ENCODE measurements at regions not wholly inside any gene's neighbourhood (a gene's known extent, or its start where the extent isn't known, plus 50 kb on each side); places are given as distances from the start of the nearest gene placed in this dataset.

- intact Hi-C loops (cut with DNase I, micrococcal nuclease): no loop called here
- ATAC-seq: no peak
- no peak for DNase-seq
These were observed 270.8 kb downstream of the BCL11B start for GRCh38 chr14:99001241-99001640.

GRCh38 chr14:99003646-99004045, 268.4 kb downstream of the BCL11B start:
- ATAC-seq: no peak
- DNase-seq: no peak
- intact Hi-C loops (cut with DNase I, micrococcal nuclease): no loop called here

DNA sequence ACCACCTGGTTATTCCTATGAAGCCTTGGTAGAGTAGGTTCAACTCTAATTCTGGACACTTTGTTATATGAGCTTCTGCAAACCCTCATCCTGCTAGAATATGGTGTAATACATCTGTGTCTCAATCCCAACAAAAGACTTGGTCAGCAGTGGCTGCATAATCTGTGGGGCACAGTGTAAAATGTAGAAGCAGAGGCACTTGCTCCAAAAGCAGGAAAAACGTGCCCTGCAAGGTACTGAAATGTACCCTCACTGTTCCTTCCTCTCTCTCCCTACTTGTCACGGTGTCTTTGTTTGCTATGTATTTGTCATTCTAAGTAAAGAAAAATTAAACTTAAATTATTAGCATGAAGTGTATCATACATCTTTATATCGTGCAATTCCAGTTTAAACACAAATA, 267.9 kb downstream of the BCL11B start:
- ATAC-seq (no peak), DNase-seq (no peak)
- intact Hi-C loops (cut with DNase I, micrococcal nuclease): no loop called here

- DNase-seq (no peak), ATAC-seq (no peak)
- intact Hi-C loops (cut with DNase I, micrococcal nuclease): no loop called here
These were observed 265.7 kb downstream of the BCL11B start for GRCh38 chr14:99006276-99006675.

DNA sequence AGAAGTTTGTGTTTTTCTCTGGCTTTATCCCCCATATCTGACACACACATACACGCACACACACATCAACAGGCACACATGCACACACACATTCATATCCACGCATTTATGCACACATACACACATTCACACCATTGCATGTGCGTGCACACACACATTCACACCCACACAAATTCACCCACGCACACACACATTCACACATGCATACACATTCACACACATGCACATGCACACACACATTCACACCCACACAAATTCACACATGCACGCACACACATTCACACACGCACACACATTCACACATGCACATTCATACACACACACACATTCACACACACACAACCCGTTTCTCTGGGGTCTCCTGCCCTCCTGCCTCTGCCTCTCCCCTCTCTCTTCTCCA, 264.2 kb downstream of the BCL11B start:
- ATAC-seq: no peak

DNA sequence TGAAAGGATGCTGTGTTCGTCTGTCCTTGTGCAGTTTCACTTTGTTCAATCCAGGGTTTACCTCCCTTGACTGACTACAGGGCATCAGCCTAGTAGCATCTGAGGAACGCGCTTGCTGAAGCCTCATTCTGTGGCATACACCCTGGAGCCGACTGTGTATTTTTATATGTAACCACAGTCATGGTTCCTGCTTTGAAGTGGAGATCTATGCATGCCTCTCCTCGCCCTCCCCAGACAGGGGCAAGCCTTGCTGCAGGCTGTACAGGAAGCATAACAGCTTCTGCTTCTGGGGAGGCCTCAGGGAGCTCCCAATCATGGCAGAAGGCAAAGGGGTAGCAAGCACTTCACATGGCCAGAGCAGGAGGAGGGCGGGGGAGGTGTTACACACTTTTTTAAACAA, 262.1 kb downstream of the BCL11B start:
- DNase-seq: no peak
- ATAC-seq: no peak
- intact Hi-C loops (cut with DNase I, micrococcal nuclease): no loop called here

More for the DNA sequence above, 264.2 kb downstream of the BCL11B start:
- no peak for DNase-seq
- intact Hi-C loops (cut with DNase I, micrococcal nuclease): no loop called here

- intact Hi-C loops (cut with DNase I, micrococcal nuclease): no loop called here
- ATAC-seq (no peak), DNase-seq (no peak)
These were observed 260.6 kb downstream of the BCL11B start for GRCh38 chr14:99011385-99011784.

DNA sequence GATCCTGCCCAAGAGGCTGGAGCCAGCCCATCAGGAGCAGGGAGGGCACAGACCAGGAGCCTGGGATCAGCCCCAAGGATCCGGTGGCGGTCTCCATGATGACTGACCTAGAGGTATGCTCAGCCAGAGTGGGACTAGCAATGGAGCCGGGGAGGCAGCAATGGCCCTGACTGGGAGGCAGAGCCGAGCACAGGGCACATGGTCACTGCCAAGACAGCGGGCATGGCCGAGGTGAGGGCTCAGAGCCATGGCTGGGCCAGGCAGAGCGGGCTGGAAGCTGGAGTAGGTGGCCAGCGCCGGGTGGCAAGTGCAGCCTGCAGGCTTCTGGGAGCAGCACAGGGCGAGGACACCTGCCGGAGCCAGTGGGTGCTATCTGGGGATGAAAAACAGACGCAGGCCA, 259.3 kb downstream of the BCL11B start:
- ATAC-seq (no peak), DNase-seq (no peak)
- intact Hi-C loops (cut with DNase I, micrococcal nuclease): no loop called here

DNA sequence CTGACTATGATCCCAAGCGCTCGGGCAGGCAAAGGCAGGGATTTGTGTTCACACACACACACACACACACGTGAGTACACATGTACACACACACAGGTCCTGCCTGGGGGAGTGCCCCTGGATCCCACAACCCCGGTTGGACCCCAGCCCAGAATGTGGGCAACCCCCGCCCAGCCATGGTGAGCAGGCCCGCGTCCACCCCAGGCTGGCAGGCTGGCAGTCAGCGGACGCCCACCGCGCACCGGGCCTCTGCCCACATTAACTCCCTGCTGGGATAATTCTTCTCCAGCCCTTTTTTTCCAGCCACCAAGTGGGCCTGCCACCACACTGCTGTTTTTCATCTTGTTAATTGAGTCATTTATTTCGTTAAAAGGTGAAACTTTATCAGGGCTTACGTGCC, 256.2 kb downstream of the BCL11B start:
- ATAC-seq (no peak), DNase-seq (no peak)
- intact Hi-C loops (cut with DNase I, micrococcal nuclease): no loop called here

DNA sequence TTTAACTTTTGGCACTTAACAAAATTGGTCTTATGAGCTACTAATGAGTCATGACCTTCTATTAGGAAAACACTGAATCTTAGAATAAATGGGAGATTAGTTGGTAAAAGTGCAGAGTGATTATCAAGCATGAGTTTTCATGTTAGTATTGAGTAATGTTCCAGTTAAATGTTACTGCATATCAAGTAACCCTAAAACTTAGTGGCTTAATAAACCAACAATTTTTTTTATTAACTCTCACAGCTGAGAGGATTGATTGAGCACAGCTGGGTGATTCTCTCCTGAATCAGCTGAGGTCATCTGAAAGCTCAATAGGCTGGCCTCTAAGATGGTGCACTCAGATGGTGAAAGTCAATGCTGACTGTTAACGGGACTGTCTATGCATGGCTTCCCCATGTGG, 248.6 kb downstream of the BCL11B start:
- intact Hi-C loops (cut with DNase I, micrococcal nuclease): no loop called here
- DNase-seq (no peak), ATAC-seq (no peak)

GRCh38 chr14:99024926-99025325, 247.1 kb downstream of the BCL11B start:
- ATAC-seq (no peak), DNase-seq (no peak)
- intact Hi-C loops (cut with DNase I, micrococcal nuclease): no loop called here

GRCh38 chr14:99025418-99025817, 246.6 kb downstream of the BCL11B start:
- no peak for DNase-seq
- no peak for ATAC-seq
- intact Hi-C loops (cut with DNase I, micrococcal nuclease): no loop called here

- ATAC-seq: no peak
These were observed 245.5 kb downstream of the BCL11B start for GRCh38 chr14:99026471-99026870.

GRCh38 chr14:99028041-99028440, 244.0 kb downstream of the BCL11B start:
- ATAC-seq: no peak
- intact Hi-C loops (cut with DNase I, micrococcal nuclease): no loop called here
- DNase-seq: no peak

More at GRCh38 chr14:99026471-99026870, 245.5 kb downstream of the BCL11B start:
- intact Hi-C loops (cut with DNase I, micrococcal nuclease): no loop called here
- no peak for DNase-seq

DNA sequence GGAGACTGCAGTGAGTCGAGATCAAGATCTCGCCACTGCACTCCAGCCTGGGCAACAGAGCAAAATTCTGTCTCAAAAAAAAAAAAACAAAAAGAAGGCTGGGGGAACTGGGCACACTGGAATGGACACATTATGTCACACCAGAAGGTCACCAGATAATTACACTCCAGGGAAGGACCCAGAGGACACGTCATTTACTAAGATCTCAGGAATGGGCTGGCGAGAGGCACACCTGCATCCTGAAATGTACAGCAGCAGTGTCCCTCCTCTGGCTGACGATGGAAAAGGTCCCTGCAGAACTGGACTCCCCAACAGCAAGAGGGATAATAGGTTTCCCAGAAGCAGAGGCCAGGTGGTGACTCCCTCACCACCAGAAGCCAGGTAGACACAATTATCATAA, 243.5 kb downstream of the BCL11B start:
- intact Hi-C loops (cut with DNase I, micrococcal nuclease): no loop called here

DNA sequence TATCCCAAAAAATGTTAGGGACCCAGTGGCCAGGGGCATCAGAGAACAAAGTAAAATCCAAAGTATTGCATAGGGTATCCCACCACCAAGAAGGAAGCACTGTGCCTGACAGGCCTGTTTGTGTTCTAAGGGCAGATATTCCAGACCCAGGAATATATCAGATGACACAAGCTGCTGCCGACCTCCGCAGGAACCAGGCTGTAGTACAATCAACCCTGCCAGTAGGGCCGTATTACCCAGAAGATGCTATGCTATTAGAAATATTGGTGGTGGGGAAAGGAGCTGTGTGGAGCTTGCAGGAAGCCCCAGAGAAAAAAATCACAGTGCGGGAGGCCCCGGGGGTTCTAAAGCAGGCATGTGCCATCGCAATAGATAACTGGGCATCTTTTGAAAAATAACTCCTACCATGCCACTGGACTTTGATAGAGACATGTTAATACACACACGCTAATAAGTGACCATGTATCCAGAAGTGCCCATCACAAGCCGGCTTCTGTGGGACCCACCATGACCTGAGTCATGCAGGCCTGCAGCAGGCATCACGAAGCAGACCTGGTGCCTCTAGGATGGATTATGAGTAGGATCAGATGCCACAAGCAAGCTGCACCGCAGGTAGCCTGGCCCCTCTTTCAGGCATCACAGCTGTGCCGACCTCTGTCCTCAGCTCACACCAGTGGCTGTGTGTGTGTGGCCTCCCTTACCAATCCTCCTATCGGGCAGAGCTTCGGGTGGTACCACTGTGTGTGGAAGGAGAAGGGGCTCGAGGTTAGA, 242.7 kb downstream of the BCL11B start:
- DNase-seq (no peak), ATAC-seq (no peak)
- intact Hi-C loops (cut with DNase I, micrococcal nuclease): no loop called here

More for the DNA sequence above, 243.5 kb downstream of the BCL11B start:
- no peak for DNase-seq
- no peak for ATAC-seq

- no peak for DNase-seq
- ATAC-seq: no peak
- intact Hi-C loops (cut with DNase I, micrococcal nuclease): no loop called here
These were observed 242.1 kb downstream of the BCL11B start for GRCh38 chr14:99029916-99030305.

- intact Hi-C loops (cut with DNase I, micrococcal nuclease): no loop called here
- ATAC-seq: no peak
- no peak for DNase-seq
These were observed 241.5 kb downstream of the BCL11B start for GRCh38 chr14:99030454-99030853.

DNA sequence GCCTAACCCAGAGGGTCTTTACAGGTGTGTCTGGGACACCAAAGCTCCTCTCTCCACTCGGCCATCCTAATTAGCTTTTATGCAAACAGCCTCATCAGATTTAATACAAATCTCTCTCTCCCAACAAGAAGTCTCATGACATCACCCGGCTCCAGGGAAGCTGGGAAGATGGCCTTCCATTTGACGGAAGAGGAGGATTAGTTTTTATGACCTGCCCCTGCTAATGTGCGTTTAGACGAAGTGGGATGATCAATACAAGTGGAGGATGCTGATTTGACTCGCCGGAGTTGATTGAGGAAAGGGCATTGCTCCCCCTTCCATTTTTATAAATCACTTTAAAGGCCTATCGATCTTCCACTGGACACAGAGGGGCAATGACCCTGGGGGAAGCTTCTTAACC, 239.2 kb downstream of the BCL11B start:
- DNase-seq: no peak
- ATAC-seq: no peak
- intact Hi-C loops (cut with DNase I, micrococcal nuclease): no loop called here

GRCh38 chr14:99033951-99034350, 238.0 kb downstream of the BCL11B start:
- no peak for DNase-seq
- ATAC-seq: no peak
- intact Hi-C loops (cut with DNase I, micrococcal nuclease): no loop called here

DNA sequence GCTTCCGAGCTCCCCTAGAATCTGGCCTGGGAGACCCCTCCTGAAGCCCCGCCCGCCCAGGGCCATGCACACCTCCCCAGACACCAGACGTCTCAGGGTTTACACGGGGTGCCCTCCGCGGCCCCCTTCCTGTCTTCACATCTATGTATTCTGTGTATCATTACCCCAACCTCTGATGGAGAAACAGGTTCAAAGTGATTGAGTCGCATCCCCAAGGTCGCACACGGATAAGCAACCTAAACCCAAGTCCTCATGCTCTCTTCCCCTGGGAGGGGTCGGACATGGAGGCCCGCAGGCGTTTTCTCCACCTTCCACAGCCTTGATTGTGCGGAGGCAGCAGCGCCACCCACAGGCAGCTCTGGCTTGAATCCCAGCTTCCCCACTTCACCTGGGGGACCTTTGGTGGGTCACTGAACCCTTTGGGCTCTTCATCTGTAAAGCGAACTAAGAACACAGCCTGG, 237.3 kb downstream of the BCL11B start:
- DNase-seq (no peak), ATAC-seq (no peak)
- intact Hi-C loops (cut with DNase I, micrococcal nuclease): no loop called here
